ENCODE measurements at regions not wholly inside any gene's neighbourhood (a gene's known extent, or its start where the extent isn't known, plus 50 kb on each side); places are given as distances from the start of the nearest gene placed in this dataset.

- no peak for TF ChIP-seq CTCF (IDR thresholded peaks at IDR 0.05; ENCODE audit: low read depth, low read length)
- H3K9me3 ChIP-seq = no peaks in the 10 kb centered on the region
- no peaks in the 10 kb centered on the region for H3K27me3 ChIP-seq
- H3K4me3 ChIP-seq (ENCODE audit: low read depth, low read length) = no peak overlapping the region
- no peaks in the 10 kb centered on the region for H3K36me3 ChIP-seq
- peaks cover 6% of the 10 kb centered on the region; the same call in 1 of the 2 replicates for H3K4me1 ChIP-seq
- no peak for DNase-seq
Observed at GRCh38 chr1:193676996-193677549, 490.7 kb upstream of the B3GALT2 start.

GRCh38 chr1:193674292-193674944, 488.0 kb upstream of the B3GALT2 start:
- TF ChIP-seq CTCF (IDR thresholded peaks at IDR 0.05; ENCODE audit: low read depth, low read length) = no peak
- Histone ChIP-seq H3K4me3 (ENCODE audit: low read depth, low read length) (no peak overlapping the region), H3K4me1 (peaks cover 6% of the 10 kb centered on the region; the same call in 1 of the 2 replicates), H3K36me3 (no peaks in the 10 kb centered on the region), H3K27me3 (no peaks in the 10 kb centered on the region), H3K9me3 (no peaks in the 10 kb centered on the region)
- DNase-seq = no peak

GRCh38 chr1:193666485-193667083, 480.2 kb upstream of the B3GALT2 start:
- no peak for TF ChIP-seq CTCF (IDR thresholded peaks at IDR 0.05; ENCODE audit: low read depth, low read length)
- Histone ChIP-seq H3K4me3 (ENCODE audit: low read depth, low read length) (no peak overlapping the region), H3K36me3 (no peaks in the 10 kb centered on the region), H3K4me1 (no peaks in the 10 kb centered on the region), H3K27me3 (no peaks in the 10 kb centered on the region), H3K9me3 (no peaks in the 10 kb centered on the region)
- DNase-seq = no peak

- H3K9me3 ChIP-seq = no peaks in the 10 kb centered on the region
Observed at GRCh38 chr1:193663965-193664364, 477.6 kb upstream of the B3GALT2 start.

GRCh38 chr1:193662030-193662429, 475.6 kb upstream of the B3GALT2 start:
- DNase-seq = no peak
- H3K4me3 ChIP-seq (ENCODE audit: low read depth, low read length) = no peak overlapping the region
- no peak for TF ChIP-seq CTCF (IDR thresholded peaks at IDR 0.05; ENCODE audit: low read depth, low read length)
- H3K36me3 ChIP-seq = no peaks in the 10 kb centered on the region
- no peaks in the 10 kb centered on the region for H3K9me3 ChIP-seq
- H3K4me1 ChIP-seq = no peaks in the 10 kb centered on the region; the same call in none of the 2 replicates
- H3K27me3 ChIP-seq = no peaks in the 10 kb centered on the region

More at GRCh38 chr1:193663965-193664364, 477.6 kb upstream of the B3GALT2 start:
- H3K27me3 ChIP-seq = no peaks in the 10 kb centered on the region
- H3K36me3 ChIP-seq = no peaks in the 10 kb centered on the region
- H3K4me1 ChIP-seq = no peaks in the 10 kb centered on the region
- no peak for DNase-seq
- no peak overlapping the region for H3K4me3 ChIP-seq (ENCODE audit: low read depth, low read length)
- no peak for TF ChIP-seq CTCF (IDR thresholded peaks at IDR 0.05; ENCODE audit: low read depth, low read length)

GRCh38 chr1:193661385-193661784, 475.0 kb upstream of the B3GALT2 start:
- no peaks in the 10 kb centered on the region for H3K36me3 ChIP-seq
- H3K27me3 ChIP-seq = no peaks in the 10 kb centered on the region
- H3K4me1 ChIP-seq = no peaks in the 10 kb centered on the region; the same call in none of the 2 replicates
- no peak for DNase-seq
- no peaks in the 10 kb centered on the region for H3K9me3 ChIP-seq
- no peak for TF ChIP-seq CTCF (IDR thresholded peaks at IDR 0.05; ENCODE audit: low read depth, low read length)
- no peak overlapping the region for H3K4me3 ChIP-seq (ENCODE audit: low read depth, low read length)
